ENCODE measurements at regions not wholly inside any gene's neighbourhood (a gene's known extent, or its start where the extent isn't known, plus 50 kb on each side); places are given as distances from the start of the nearest gene placed in this dataset.

- H3K9me3 ChIP-seq = no peaks in the 10 kb centered on the region
- no peaks in the 10 kb centered on the region for H3K36me3 ChIP-seq
- ATAC-seq = no peak
- DNase-seq = no peak
- TF ChIP-seq CTCF (IDR thresholded peaks at IDR 0.05) = no peak
- H3K4me3 ChIP-seq = no peak overlapping the region
- H3K27ac ChIP-seq = no peak overlapping the region
- H3K27me3 ChIP-seq = no peaks in the 10 kb centered on the region
- H3K4me1 ChIP-seq = no peaks in the 10 kb centered on the region
- intact Hi-C loops (cut with DNase I) = no loop called here
Measured at GRCh38 chr5:71996789-71997188, 110.5 kb upstream of the MAP1B start.

GRCh38 chr5:71998746-71999145, 108.5 kb upstream of the MAP1B start:
- H3K27me3 ChIP-seq = no peaks in the 10 kb centered on the region
- H3K27ac ChIP-seq = no peak overlapping the region
- no peaks in the 10 kb centered on the region for H3K4me1 ChIP-seq
- intact Hi-C loops (cut with DNase I) = no loop called here
- H3K9me3 ChIP-seq = no peaks in the 10 kb centered on the region
- no peaks in the 10 kb centered on the region for H3K36me3 ChIP-seq
- TF ChIP-seq CTCF (IDR thresholded peaks at IDR 0.05) = no peak
- DNase-seq (no peak), ATAC-seq (no peak)
- no peak overlapping the region for H3K4me3 ChIP-seq

GRCh38 chr5:72000707-72001106, 106.6 kb upstream of the MAP1B start:
- no peaks in the 10 kb centered on the region for H3K27me3 ChIP-seq
- H3K27ac ChIP-seq = no peak overlapping the region
- no peak overlapping the region for H3K4me3 ChIP-seq
- ATAC-seq (no peak), DNase-seq (no peak)
- TF ChIP-seq CTCF (IDR thresholded peaks at IDR 0.05) = no peak
- no peaks in the 10 kb centered on the region for H3K36me3 ChIP-seq
- no peaks in the 10 kb centered on the region for H3K9me3 ChIP-seq
- intact Hi-C loops (cut with DNase I) = no loop called here
- no peaks in the 10 kb centered on the region for H3K4me1 ChIP-seq

- Histone ChIP-seq H3K27me3 (no peaks in the 10 kb centered on the region), H3K9me3 (no peaks in the 10 kb centered on the region), H3K27ac (no peak overlapping the region), H3K4me1 (no peaks in the 10 kb centered on the region), H3K36me3 (no peaks in the 10 kb centered on the region), H3K4me3 (no peak overlapping the region)
- no peak for DNase-seq
- ATAC-seq = no peak
- TF ChIP-seq CTCF (IDR thresholded peaks at IDR 0.05) = no peak
- intact Hi-C loops (cut with DNase I) = no loop called here
Measured at GRCh38 chr5:72005671-72006070, 101.6 kb upstream of the MAP1B start.

- Histone ChIP-seq H3K27ac (no peak overlapping the region), H3K4me3 (no peak overlapping the region), H3K36me3 (no peaks in the 10 kb centered on the region), H3K27me3 (no peaks in the 10 kb centered on the region), H3K9me3 (no peaks in the 10 kb centered on the region), H3K4me1 (no peaks in the 10 kb centered on the region)
- TF ChIP-seq CTCF (IDR thresholded peaks at IDR 0.05) = no peak
- DNase-seq = no peak
- ATAC-seq = no peak
- intact Hi-C loops (cut with DNase I) = no loop called here
Measured at GRCh38 chr5:72006361-72006760, 100.9 kb upstream of the MAP1B start.

All from left lung (tissue), 4 donors.